Left ventricle myocardium inferior (tissue), 1 donor: ENCODE measurements at regions not wholly inside any gene's neighbourhood (a gene's known extent, or its start where the extent isn't known, plus 50 kb on each side); places are given as distances from the start of the nearest gene placed in this dataset.

Source experiments
- DNase-seq: peaks from one replicate; pipeline ENCODE4 v3.0.0-alpha.2; 2020
- H3K27ac ChIP-seq: fragments of 200-600 bp; replicated peaks from 2 replicates; pipeline ENCODE4 v1.8.0; 2021
- H3K27me3 ChIP-seq: fragments of 200-600 bp; 2 replicates; pipeline ENCODE4 v1.8.0; 2021; ENCODE audit warnings: low read depth
- H3K36me3 ChIP-seq: fragments of 200-600 bp; 2 replicates; pipeline ENCODE4 v1.8.0; 2021
- H3K4me1 ChIP-seq: fragments of 200-600 bp; 2 replicates; pipeline ENCODE4 v1.8.0; 2021
- H3K4me3 ChIP-seq: fragments of 200-600 bp; 2 replicates; pipeline ENCODE4 v1.8.0; 2021; ENCODE audit warnings: mild to moderate bottlenecking, moderate library complexity
- H3K9me3 ChIP-seq: fragments of 200-600 bp; replicated peaks from 2 replicates; pipeline ENCODE4 v1.8.0; 2021
- intact Hi-C: fragments of 100-400 bp; cut with micrococcal nuclease; formaldehyde crosslinking; loops from one replicate; pipeline ENCODE4 v1.11.0; 2022
- TF ChIP-seq, protein P1 (sequence below): fragments of 200-600 bp; IDR thresholded peaks from 2 replicates; pipeline ENCODE4 v1.8.0; 2021; ENCODE audit warnings: antibody characterized with exemption, mild to moderate bottlenecking, borderline replicate concordance
- donor health status: DM: no; HTN: yes; CAD: no; lungs with severe emphysema.

DNA sequence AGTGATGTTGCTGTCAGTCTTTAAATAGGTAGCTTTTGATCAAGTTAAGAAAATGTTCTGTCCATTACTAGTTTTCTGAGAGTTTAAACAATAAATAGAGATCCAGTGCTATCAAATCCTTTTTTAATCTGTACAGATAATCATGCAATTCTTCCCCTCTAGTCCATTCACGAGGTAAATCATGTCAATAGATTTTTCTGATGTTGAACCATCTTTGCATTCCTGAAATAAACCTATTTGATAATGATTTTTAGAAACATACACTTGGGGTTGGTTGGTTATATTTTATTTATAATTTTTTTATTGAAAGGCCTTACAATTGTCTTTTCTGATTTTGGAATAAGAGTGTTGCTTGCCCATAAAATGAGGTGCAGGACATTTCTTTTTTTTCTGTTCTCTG, 95.0 kb downstream of the FAM53A start:
- Histone ChIP-seq H3K27me3 (peaks cover 24% of the 10 kb centered on the region), H3K9me3 (peaks cover 41% of the 10 kb centered on the region), H3K4me3 (no peak overlapping the region), H3K4me1 (peaks cover 7% of the 10 kb centered on the region), H3K27ac (no peak overlapping the region), H3K36me3 (no peaks in the 10 kb centered on the region)
- TF ChIP-seq, protein P1, sequence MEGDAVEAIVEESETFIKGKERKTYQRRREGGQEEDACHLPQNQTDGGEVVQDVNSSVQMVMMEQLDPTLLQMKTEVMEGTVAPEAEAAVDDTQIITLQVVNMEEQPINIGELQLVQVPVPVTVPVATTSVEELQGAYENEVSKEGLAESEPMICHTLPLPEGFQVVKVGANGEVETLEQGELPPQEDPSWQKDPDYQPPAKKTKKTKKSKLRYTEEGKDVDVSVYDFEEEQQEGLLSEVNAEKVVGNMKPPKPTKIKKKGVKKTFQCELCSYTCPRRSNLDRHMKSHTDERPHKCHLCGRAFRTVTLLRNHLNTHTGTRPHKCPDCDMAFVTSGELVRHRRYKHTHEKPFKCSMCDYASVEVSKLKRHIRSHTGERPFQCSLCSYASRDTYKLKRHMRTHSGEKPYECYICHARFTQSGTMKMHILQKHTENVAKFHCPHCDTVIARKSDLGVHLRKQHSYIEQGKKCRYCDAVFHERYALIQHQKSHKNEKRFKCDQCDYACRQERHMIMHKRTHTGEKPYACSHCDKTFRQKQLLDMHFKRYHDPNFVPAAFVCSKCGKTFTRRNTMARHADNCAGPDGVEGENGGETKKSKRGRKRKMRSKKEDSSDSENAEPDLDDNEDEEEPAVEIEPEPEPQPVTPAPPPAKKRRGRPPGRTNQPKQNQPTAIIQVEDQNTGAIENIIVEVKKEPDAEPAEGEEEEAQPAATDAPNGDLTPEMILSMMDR = no peak
- DNase-seq = no peak
- intact Hi-C loops = no loop called here

DNA sequence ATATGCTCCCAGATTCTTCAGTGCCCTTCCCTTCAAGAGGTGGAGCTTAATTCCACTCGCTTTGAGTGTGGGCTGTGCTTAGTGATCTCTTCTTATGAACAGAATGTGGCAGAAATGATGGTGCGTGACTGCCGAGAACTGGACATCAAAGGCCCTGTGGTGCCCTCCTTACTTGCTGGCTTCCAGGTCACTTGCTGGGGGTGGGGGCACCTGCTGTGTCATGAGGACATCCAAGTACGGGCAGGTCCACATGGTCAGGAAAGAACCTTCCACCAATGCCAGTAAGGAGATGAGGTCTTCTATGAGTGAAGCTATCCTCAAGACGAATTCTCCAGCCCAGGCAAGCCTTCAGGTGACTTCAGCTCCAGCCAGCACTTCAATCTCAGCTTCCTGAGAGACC, 95.8 kb downstream of the FAM53A start:
- TF ChIP-seq, protein P1 = no peak
- no peak overlapping the region for H3K4me3 ChIP-seq
- peaks cover 41% of the 10 kb centered on the region for H3K9me3 ChIP-seq
- DNase-seq = no peak
- H3K27me3 ChIP-seq = peaks cover 16% of the 10 kb centered on the region
- H3K36me3 ChIP-seq = no peaks in the 10 kb centered on the region
- no peaks in the 10 kb centered on the region for H3K4me1 ChIP-seq
- no peak overlapping the region for H3K27ac ChIP-seq
- intact Hi-C loops = no loop called here

DNA sequence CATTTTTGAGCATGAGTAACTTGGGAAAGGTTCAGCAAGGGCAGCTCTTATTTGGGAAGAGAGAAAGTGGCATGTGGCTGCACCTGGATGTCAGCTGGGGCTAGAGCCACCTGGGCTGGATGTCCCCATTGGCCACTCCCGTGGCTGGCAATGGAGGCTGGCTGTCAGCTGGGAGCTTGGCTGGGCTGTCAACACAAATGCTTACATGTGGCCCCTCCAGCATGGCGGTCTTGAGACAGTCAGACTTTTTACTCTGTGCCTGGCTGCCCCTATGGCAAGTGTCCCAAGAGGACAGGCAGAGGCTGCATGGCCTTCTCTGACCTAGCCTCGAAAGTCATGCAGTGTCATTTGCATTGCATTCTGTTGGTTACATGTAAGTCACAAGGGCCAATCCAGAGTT, 99.6 kb downstream of the FAM53A start:
- H3K4me1 ChIP-seq = peaks cover 9% of the 10 kb centered on the region
- TF ChIP-seq, protein P1 = no peak
- intact Hi-C loops = no loop called here
- no peaks in the 10 kb centered on the region for H3K36me3 ChIP-seq
- H3K4me3 ChIP-seq = no peak overlapping the region
- DNase-seq = no peak
- no peaks in the 10 kb centered on the region for H3K27me3 ChIP-seq
- no peak overlapping the region for H3K27ac ChIP-seq
- peaks cover 15% of the 10 kb centered on the region for H3K9me3 ChIP-seq

DNA sequence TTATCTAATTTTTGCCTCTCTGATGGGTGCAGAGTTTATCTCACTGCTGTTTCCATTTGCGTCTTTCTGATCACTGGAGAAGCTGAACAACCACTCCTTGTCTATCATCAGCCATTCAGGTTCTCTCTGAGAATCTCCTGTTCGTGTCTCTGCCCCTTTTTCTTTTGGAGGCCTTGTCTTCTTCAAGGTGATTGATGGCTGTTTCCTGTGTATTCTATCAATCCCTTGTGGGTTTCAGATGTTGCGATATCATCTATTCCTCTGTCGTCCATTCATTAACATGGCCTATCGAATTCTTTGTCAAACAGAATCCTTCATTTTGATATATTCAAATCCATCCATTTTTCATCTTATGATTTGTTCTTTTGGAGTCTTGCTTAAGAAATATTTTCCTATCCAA, 100.3 kb downstream of the FAM53A start:
- H3K27ac ChIP-seq = no peak overlapping the region
- TF ChIP-seq, protein P1 = no peak
- DNase-seq = no peak
- no peaks in the 10 kb centered on the region for H3K36me3 ChIP-seq
- no peaks in the 10 kb centered on the region for H3K27me3 ChIP-seq
- H3K4me1 ChIP-seq = peaks cover 15% of the 10 kb centered on the region
- peaks cover 8% of the 10 kb centered on the region for H3K9me3 ChIP-seq
- intact Hi-C loops = no loop called here
- H3K4me3 ChIP-seq = no peak overlapping the region

DNA sequence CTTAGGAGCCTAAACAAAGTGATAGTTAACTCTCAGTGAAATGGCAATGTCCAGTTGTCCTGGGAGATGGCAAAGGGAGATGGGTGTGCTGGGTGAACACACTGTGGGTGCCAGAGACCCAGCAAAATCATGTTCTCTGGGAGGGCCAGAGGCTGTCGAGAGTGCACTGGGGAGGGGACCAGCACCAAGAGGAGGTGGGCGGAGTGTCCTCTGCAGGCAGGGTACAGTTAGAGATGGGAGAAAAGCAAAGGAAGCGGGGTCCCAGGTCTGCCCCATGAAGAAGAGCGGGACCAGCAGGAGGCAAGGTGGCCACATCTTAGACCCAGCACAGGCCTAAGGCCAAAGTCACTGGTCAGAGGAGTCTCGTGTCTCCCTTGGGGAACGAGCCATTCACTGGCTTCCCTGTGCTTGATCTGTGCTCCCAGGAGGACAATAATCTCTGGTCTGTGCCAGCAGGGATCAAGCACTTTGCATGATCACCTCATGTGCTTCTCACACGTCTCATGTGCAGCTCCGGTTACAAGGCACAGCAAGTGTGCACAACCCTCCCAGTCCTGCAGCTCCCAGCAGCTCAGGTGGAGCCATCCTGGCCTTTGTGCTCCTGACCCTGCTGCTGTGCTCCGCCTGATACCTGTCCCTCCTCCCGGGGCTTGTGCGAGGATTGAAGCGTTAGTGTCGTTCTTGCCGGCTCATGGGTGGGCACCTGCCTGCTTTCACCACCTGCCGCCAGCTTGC, 100.9 kb downstream of the FAM53A start:
- DNase-seq = no peak
- Histone ChIP-seq H3K36me3 (no peaks in the 10 kb centered on the region), H3K4me1 (peaks cover 20% of the 10 kb centered on the region), H3K4me3 (no peak overlapping the region), H3K27ac (no peak overlapping the region), H3K27me3 (no peaks in the 10 kb centered on the region), H3K9me3 (peaks cover 2% of the 10 kb centered on the region)
- intact Hi-C loops = no loop called here
- TF ChIP-seq, protein P1 = no peak
